K562 (cell line): ENCODE measurements at regions not wholly inside any gene's neighbourhood (a gene's known extent, or its start where the extent isn't known, plus 50 kb on each side); places are given as distances from the start of the nearest gene placed in this dataset.

Experiments
- ATAC-seq: fragments of 200-7000 bp; cut with Tn5 transposase; 3 replicates; pipeline ENCODE4 v1.9.1; 2020; ENCODE audit warnings: moderate library complexity
- BruUV-seq: library from RNA; stranded (reverse); fragments of 400-500 nt; replicated peaks from 2 replicates; lab custom pipeline; 2021; lab: Mats Ljungman, UMichigan
- CTCF ChIA-PET: fragments of 300-600 bp; formaldehyde crosslinking; extraction: SDS; loops from one replicate; lab custom pipeline; 2021; ENCODE audit warnings: low intra/inter-chr PET ratio; lab: Yijun Ruan, JAX
- POLR2A ChIA-PET: fragments of 300-600, 350-650 bp; sonication (Branson Sonifier 250); formaldehyde crosslinking; extraction: SDS; loops from one replicate; lab custom pipeline; 2021; ENCODE audit warnings: antibody characterized with exemption, inconsistent platforms; lab: Yijun Ruan, JAX
- DNase-seq, 4 experiments: peaks; one replicate each; pipeline versions ENCODE4 v3.0.0 to v3.0.0-alpha.2; 2011 to 2018; ENCODE audit warnings: low spot score in 3 of 4, mixed read lengths in 3 of 4; ENCODE audit errors: extremely low read depth in 1 of 4
- FAIRE-seq: peaks from 2 replicates; lab custom pipeline; 2011; peaks lifted over from hg19 to GRCh38; lab: Jason Lieb, UNC
- H2AFZ ChIP-seq: 2 replicates; pipeline ENCODE4 v1.6.0; 2011; ENCODE audit warnings: low read depth, low read length, control low read depth, inconsistent platforms
- H3K27ac ChIP-seq: fragments of 200-600 bp; 3 replicates; pipeline ENCODE4 v1.8.0; 2011; ENCODE audit warnings: low read depth, mild to moderate bottlenecking, control low read depth, inconsistent platforms, low read length, moderate library complexity, mixed read lengths; ENCODE audit errors: extremely low read depth
- H3K27me3 ChIP-seq, 2 experiments: fragments of 300-600 bp in 1 of 2; 2 replicates in 1 of 2; 3 replicates in 1 of 2; pipeline versions ENCODE4 v1.6.0 to v1.8.0; 2011; ENCODE audit warnings: inconsistent platforms in 2 of 2, low read length in 2 of 2, mild to moderate bottlenecking in 1 of 2, mixed read lengths in 1 of 2, moderate library complexity in 1 of 2; ENCODE audit not compliant: control insufficient read depth in 2 of 2, insufficient read depth in 2 of 2
- H3K36me3 ChIP-seq: fragments of 300-600 bp; 3 replicates; pipeline ENCODE4 v1.8.0; 2011; ENCODE audit warnings: mild to moderate bottlenecking, low read length, inconsistent platforms; ENCODE audit not compliant: control insufficient read depth, insufficient read depth
- H3K4me1 ChIP-seq, 2 experiments: fragments of 200-600 bp in 1 of 2; replicated peaks in 1 of 2; 2 replicates in 1 of 2; 3 replicates in 1 of 2; pipeline versions ENCODE4 v1.5.1 to v1.8.0; 2011; ENCODE audit warnings: inconsistent platforms in 2 of 2, low read length in 2 of 2, mild to moderate bottlenecking in 1 of 2, mixed read lengths in 1 of 2, moderate library complexity in 1 of 2; ENCODE audit not compliant: control insufficient read depth in 2 of 2, insufficient read depth in 2 of 2
- H3K4me2 ChIP-seq: 2 replicates; pipeline ENCODE4 v1.6.1; 2011; ENCODE audit warnings: low read length, control low read depth, inconsistent platforms, mixed read lengths; ENCODE audit not compliant: insufficient read depth
- H3K4me3 ChIP-seq: fragments of 200-600 bp; sonication (generic), shearing (Covaris generic); 2 replicates; pipeline ENCODE4 v1.5.1; 2016; ENCODE audit warnings: control low read depth, inconsistent platforms
- H3K79me2 ChIP-seq: fragments of 200-600 bp; 3 replicates; pipeline ENCODE4 v1.8.0; 2011; ENCODE audit warnings: low read length, inconsistent platforms; ENCODE audit not compliant: control insufficient read depth, insufficient read depth
- H3K9ac ChIP-seq, 2 experiments: 2 replicates each; pipeline versions ENCODE4 v1.6.0 to v1.6.1; 2011; ENCODE audit warnings: low read depth in 2 of 2, low read length in 2 of 2, control low read depth in 1 of 2, inconsistent platforms in 1 of 2, mild to moderate bottlenecking in 1 of 2, mixed read lengths in 1 of 2; ENCODE audit not compliant: insufficient read depth in 1 of 2
- H3K9me1 ChIP-seq: one replicate; pipeline ENCODE4 v1.6.0; 2011; ENCODE audit warnings: inconsistent platforms, mild to moderate bottlenecking, low read length, moderate library complexity; ENCODE audit not compliant: control insufficient read depth, insufficient read depth
- H3K9me3 ChIP-seq: replicated peaks from 2 replicates; pipeline ENCODE4 v1.5.1; 2011; ENCODE audit warnings: low read depth, low read length, inconsistent platforms; ENCODE audit not compliant: control insufficient read depth, insufficient read depth
- H4K20me1 ChIP-seq: replicated peaks from 2 replicates; pipeline ENCODE4 v1.6.1; 2011; ENCODE audit warnings: low read length, inconsistent platforms, mixed read lengths; ENCODE audit not compliant: control insufficient read depth, insufficient read depth
- ASH1L ChIP-seq: fragments of 450-650 bp; IDR thresholded peaks from 2 replicates; pipeline ENCODE4 v1.6.1; 2018; ENCODE audit warnings: borderline replicate concordance, mild to moderate bottlenecking, low read depth; ENCODE audit not compliant: partially characterized antibody
- GABPA ChIP-seq: fragments of 200-800 bp; sonication (Bioruptor generic); conservative IDR thresholded peaks from 2 replicates; pipeline ENCODE4 v1.6.1; 2016; ENCODE audit warnings: low read depth, missing genetic modification characterization, missing compliant biosample characterization
- KHSRP ChIP-seq: fragments of 450-650 bp; IDR thresholded peaks from 2 replicates; pipeline ENCODE4 v1.6.1; 2017
- SPI1 ChIP-seq: IDR thresholded peaks from 2 replicates; pipeline ENCODE4 v1.6.1; 2011; ENCODE audit warnings: low read depth, low read length, control low read depth, borderline replicate concordance
- WGBS: fragments of 100-300 bp; shearing (Covaris generic); methylation state at CpG from one replicate; pipeline ENCODE4 v1.1.6; 2016; ENCODE audit warnings: low coverage, mixed read lengths; ENCODE audit not compliant: insufficient coverage; ENCODE audit errors: missing lambda C conversion rate; 5-methylcytosine and 5-hydroxymethylcytosine counted together
- in situ Hi-C: fragments of 300-500 bp; cut with MboI; formaldehyde crosslinking; loops from 4 replicates; pipeline ENCODE4 v1.15.0; 2018; ENCODE audit warnings: inconsistent platforms, mixed read lengths
- intact Hi-C: fragments of 100-400 bp; cut with micrococcal nuclease; formaldehyde crosslinking; loops from 2 replicates; pipeline ENCODE4 v1.14.2; 2022
- TF ChIP-seq, protein P1 (sequence below): fragments of 200-800 bp; sonication (Bioruptor generic); IDR thresholded peaks from 2 replicates; pipeline ENCODE4 v1.6.1; 2017; ENCODE audit warnings: missing genetic modification characterization, missing compliant biosample characterization

- WGBS: 12% methylated on average over 2 of the region's 2 CpGs
- intact Hi-C loops: no loop called here
These were observed 102.0 kb upstream of the DTNA start for GRCh38 chr18:34608064-34608463.

GRCh38 chr18:34609986-34610648 is 100.0 kb upstream of the DTNA start:
- POLR2A ChIA-PET: no interaction called here
- CTCF ChIA-PET: interaction anchor here (1.0 kb wide), 1 partner anchor 488 kb away, joined by 3 read pairs; no protein-coding TSS in a partner anchor
- in situ Hi-C loops: loop anchor here (5.0 kb wide), 1 partner anchor 103 kb away; no protein-coding TSS in a partner anchor
- Histone ChIP-seq H3K9me3 (no peaks in the 10 kb centered on the region; the same call in 1 of the 2 replicates), H3K27me3 (no peaks in the 10 kb centered on the region), H3K9ac (no peak overlapping the region), H3K4me2 (no peak overlapping the region), H3K4me1 (no peaks in the 10 kb centered on the region), H3K9me1 (no peaks in the 10 kb centered on the region), H4K20me1 (no peaks in the 10 kb centered on the region), H3K79me2 (no peaks in the 10 kb centered on the region), H2AFZ (no peak overlapping the region), H3K27ac (no peak overlapping the region), H3K36me3 (no peaks in the 10 kb centered on the region), H3K4me3 (no peak overlapping the region)
- intact Hi-C loops: no loop called here
- BruUV-seq: no TSS peak
- WGBS: 7% methylated on average over 4 of the region's 4 CpGs
- DNase-seq: no peak
- ATAC-seq: no peak
- TF ChIP-seq ASH1L (no peak), KHSRP (no peak)
- FAIRE-seq: no peak

More at GRCh38 chr18:34608064-34608463, 102.0 kb upstream of the DTNA start:
- no TSS peak for BruUV-seq
- no peaks in the 10 kb centered on the region for H3K36me3 ChIP-seq
- no peak for TF ChIP-seq GABPA (tag)
- TF ChIP-seq, protein P1, sequence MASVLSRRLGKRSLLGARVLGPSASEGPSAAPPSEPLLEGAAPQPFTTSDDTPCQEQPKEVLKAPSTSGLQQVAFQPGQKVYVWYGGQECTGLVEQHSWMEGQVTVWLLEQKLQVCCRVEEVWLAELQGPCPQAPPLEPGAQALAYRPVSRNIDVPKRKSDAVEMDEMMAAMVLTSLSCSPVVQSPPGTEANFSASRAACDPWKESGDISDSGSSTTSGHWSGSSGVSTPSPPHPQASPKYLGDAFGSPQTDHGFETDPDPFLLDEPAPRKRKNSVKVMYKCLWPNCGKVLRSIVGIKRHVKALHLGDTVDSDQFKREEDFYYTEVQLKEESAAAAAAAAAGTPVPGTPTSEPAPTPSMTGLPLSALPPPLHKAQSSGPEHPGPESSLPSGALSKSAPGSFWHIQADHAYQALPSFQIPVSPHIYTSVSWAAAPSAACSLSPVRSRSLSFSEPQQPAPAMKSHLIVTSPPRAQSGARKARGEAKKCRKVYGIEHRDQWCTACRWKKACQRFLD (CRISPR knock-in tag): no peak
- no peak for TF ChIP-seq SPI1
- no peak for DNase-seq
- no peaks in the 10 kb centered on the region for H3K27me3 ChIP-seq
- in situ Hi-C loops: no loop called here
- ATAC-seq: no peak
- no peak overlapping the region for H3K9ac ChIP-seq
- H3K4me3 ChIP-seq: no peak overlapping the region
- ChIA-PET CTCF (interaction anchor here (1.1 kb wide), 1 partner anchor 10 kb away, joined by 3 read pairs; no protein-coding TSS in a partner anchor), POLR2A (no interaction called here)
- no peak overlapping the region for H3K27ac ChIP-seq
- H3K79me2 ChIP-seq: no peaks in the 10 kb centered on the region
- no peaks in the 10 kb centered on the region for H3K4me1 ChIP-seq
- H3K4me2 ChIP-seq: no peak overlapping the region
- no peaks in the 10 kb centered on the region for H4K20me1 ChIP-seq
- no peak overlapping the region for H2AFZ ChIP-seq
- no peaks in the 10 kb centered on the region; the same call in 1 of the 2 replicates for H3K9me3 ChIP-seq
- FAIRE-seq: no peak
- no peaks in the 10 kb centered on the region for H3K9me1 ChIP-seq
